T-helper 2 cell treated with Interferon-gamma antibody and Interleukin-4, amounts not matched to agents 100 ng/mL and 5 ng/mL, for 36 hours (primary cell): ENCODE measurements at regions not wholly inside any gene's neighbourhood (a gene's known extent, or its start where the extent isn't known, plus 50 kb on each side); places are given as distances from the start of the nearest gene placed in this dataset.

Source experiments
- intact Hi-C: fragments of 100-400 bp; cut with micrococcal nuclease; formaldehyde crosslinking; loops from one replicate; pipeline ENCODE4 v1.15.1; 2023

DNA sequence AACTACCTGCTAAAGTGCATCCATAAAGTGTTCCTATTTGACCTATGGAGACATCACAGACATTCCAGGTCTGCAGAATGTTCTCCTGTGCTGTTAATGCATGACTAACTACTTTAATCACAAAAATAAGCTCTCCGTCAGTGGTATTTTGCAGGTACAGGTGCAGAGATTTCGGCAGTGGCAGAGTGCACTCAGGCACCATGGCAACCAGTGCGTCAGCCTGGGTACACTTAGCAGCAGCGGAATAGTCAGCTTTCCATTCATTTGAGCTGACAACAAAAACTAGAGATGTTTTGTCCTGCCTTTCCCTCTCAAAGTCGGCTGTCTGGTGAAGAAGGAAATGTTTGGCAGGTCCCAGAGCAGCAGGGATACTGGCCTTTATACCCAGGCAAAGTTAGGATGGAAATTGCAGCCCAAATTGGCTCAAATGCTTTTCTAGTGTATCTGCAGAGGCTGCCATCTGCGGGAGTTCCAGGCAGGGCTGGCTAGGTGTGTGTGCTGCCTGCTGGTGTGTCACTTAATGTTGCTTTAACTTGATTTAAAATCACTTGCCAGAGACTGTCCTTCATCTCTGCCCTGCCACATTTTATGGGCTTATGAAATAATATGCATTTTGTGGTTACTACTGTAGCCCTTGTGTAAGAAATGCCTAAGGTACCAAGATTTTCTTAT lies 195.8 kb downstream of the RAP2A start:
- intact Hi-C loops, result no loop called here

DNA sequence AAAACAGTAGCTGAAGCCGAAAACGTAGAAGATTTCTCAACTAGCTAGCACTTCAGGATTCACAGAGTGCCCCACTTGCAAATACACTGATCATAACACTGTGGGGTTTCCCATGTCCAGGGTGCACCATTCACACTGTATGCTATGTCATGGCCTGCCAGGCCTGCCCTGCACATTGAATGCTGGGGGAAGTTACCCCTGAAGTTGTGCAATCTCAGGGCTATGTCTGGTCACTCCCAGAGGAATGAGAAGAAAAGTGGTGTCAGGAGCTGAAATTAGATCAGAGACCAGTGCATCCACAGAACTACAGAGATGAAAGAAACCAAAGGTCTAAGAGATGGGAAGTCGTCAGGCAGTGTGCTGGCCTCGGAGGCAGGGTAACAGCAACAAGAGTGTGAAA lies 196.8 kb downstream of the RAP2A start:
- intact Hi-C loops, result no loop called here

DNA sequence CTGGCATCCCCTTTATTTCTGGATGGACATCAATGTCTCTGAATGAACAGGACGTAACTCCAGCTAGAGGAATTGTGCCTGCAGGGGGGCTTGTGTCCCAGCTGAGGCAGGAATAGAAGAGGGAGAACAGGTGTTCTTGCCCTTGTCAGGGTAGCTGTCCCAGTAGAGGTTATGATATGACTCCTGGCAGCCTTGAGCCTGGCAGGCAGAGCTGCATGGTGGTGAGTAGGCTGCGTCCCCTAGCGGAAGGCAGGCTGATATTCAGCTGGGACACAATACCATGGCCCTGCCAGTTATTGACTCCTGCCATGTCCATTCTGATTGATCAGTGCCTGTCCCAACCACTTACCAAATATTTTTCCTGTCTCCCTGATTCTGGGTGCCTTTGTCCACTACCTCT lies 197.2 kb downstream of the RAP2A start:
- intact Hi-C loops, result no loop called here

DNA sequence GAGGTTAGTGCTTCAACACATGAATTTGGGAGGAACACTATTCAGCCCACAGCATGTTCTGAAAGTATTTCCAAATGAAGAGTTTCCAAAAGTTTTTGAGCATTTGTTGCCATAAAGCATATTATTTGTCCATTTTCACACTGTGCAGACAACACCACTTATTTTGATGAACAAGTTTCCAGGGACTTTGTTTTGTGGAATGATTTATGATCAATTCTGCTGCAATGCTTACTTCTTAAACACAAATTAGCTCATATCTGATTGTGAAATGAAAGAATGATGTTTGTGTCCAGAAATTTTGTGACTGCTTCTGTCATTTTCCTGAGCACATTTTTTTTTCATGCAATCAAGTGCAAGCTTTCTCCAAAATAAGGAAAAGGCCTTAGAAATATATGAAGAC lies 205.3 kb downstream of the RAP2A start:
- intact Hi-C loops, result no loop called here

DNA sequence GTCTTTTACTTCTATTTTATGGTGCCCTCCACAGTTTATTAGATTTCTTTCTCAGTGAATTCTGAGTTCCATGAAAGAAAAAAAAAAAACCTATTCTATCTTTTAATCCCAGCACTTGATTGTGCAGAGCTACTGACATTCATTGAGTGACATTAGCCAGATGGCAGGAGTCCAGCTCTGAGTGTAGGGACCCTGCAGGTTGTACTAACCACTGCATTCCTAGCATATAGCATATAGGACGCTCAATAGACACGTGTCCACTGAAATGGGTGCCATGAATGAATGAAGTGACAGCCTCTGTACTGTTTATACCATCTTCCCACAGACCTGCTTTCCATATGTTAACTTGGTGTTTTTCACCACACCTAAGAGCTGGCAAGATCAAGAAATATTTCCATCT lies 206.3 kb downstream of the RAP2A start:
- intact Hi-C loops, result no loop called here

DNA sequence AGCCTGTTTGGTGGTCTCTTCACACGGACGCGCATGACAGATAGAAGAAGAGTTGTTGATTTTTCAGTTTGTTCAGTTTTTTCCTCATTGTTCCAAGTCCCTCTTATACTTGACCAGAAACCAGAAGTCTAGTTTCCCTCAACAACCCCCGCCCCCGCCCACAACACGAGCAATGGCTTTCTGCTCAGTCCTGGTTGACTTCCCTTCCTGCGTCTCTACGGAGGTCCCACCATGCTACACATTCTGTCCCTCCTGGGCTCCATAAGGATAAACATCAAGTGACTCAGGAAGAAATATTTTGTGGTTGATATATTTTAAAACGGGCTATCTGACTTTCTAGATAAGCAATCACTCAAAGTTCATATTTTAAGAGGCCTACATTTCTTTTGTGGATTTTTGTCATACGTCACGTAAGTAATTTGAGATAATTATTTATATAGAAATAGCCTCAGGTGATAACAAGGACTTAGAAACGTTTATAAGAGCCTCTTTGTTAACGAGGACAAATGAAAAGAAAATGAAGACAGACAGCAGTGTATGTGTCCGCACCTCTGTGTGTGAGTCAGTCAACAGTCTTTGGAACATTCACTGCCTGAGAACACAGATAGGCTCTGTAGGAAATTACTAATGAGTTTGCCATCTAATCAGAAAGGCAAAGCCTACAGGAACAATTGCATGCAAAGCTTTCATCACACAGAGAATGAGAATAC lies 214.4 kb downstream of the RAP2A start:
- intact Hi-C loops, result no loop called here

DNA sequence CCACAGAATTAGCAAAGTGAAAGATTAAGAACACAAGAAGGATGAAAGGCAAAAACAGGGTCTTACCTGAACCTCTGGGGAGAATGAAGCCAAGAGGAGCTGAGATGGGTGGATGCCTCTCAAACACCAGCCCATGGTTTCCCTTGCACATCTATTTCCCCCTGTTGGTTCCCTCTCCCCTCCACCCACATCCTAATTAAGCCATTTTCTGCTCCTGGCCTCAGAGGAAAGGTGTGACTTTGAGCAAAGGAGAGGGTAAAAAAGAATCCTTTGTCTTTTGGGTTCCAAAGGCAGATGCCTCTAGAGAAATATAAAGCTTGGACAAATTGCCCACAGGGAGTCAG lies 214.9 kb downstream of the RAP2A start:
- intact Hi-C loops, result no loop called here

DNA sequence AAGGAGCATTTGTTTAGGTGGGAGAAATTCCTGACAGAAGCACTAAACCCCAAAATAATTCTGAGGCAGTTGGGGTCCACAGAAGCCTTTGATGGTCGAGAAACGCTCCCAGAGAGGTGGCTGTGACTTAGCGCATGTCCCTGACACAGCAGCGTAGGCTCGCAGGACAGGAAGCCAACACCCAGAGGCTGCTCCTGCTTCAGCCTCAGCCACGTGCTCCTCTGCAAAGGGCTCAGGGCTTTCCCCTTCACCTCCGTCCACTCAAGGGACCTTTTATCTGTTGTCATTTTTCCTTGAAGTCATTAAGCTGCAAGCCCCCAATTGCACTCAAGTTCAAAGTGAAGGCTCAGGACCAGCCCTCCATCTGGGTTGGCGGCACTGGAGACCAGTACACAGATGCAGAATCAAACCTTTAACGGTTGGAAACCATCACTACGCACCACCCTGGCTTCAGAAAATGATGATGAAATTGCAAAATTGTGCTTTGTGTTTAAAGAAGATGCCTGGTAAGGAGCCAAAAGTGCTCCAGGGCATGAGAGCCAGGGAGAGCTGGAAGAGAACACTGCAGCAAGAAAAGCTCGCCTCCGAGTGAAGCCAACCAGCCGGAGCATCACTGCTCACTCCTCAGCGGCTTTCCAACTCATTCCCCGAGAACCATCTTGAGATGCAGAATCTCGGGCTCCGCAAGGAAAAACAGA lies 219.6 kb downstream of the RAP2A start:
- intact Hi-C loops, result no loop called here

DNA sequence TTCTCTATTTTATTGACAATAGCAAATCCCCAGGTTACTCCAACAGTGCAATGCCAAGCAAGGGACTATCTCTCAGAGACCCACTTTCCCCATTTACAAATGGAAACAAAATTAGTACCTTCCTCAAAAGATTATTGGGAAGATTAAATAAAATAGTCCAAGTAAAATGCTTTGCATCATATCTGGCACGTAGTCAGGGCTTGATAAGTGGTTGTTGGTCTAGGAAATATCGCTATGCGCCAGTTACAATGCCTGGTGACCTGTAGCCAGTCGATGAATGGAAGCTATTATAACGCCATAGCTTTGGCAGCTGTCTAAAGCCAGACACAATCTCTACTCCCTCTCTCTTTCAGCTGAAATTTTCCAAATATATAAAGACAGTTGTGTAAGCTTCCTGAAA lies 220.3 kb downstream of the RAP2A start:
- intact Hi-C loops, result no loop called here

DNA sequence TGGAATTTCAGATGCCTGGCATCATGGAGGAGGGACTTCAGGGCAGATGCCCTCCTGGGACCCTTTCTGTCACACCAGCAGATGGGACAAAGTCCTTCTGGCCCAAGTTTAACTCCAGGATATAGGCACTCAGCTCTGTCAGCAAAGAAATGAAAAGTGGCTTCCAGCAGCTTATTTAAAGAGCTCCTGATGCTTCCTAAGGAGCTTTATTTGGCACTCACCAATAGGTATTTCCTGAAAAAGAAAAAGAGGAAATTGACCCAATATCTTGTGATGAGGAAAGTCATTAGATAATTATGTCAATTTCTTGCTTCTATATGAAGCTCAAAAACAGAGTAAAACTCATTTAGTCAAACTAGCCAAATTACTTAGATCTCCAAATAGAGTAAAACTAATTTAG lies 224.6 kb downstream of the RAP2A start:
- intact Hi-C loops, result no loop called here

DNA sequence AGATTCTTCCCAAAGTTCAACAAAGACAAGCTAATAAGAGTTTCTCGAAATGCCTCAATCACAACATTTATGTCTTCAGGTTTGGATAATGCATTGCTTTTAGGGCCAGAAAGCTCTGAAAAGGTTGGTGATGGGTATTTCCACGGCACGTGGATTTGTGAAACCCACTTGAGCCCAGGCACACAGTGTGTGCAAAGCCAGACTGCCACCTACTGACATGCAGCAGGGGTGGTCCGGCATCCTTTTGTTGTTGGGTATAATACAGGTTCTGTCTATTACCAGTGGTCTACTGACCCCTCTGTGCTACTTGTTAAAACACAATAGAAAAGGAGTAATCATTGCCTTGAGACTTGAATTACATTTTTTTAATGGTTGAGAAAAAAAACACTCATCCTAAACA lies 225.6 kb downstream of the RAP2A start:
- intact Hi-C loops, result no loop called here

DNA sequence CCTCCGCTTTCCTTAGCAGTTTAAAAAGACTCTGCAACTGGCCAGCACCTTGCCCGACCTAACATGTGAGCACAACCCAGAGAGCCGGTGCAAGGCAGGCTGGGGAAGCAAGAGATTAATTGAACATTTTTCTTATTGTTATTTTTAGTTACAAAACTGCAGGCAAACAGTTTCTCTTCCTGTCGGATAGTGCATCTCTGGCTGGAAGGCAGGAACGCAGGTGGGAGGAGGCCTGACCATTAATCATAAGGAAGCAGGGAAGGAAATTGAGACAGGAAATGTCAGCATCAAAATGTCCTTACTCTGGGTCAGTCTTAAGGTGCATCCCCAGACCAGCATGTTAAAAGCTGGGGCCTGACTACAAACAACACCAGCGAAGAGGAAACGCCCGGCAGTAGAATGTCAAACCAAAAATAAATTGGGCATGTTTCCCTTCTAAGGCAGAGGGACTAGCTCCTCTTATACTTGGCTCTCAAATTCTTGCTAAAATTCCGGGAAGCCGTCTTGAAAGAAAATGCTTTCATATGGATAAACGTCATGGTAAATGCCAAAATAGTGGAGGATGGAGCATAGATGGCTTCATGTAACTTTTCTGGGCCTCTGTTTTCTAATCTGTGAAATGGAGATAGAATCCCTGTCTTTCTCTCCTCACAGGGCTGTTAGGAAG lies 226.8 kb downstream of the RAP2A start:
- intact Hi-C loops, result no loop called here

DNA sequence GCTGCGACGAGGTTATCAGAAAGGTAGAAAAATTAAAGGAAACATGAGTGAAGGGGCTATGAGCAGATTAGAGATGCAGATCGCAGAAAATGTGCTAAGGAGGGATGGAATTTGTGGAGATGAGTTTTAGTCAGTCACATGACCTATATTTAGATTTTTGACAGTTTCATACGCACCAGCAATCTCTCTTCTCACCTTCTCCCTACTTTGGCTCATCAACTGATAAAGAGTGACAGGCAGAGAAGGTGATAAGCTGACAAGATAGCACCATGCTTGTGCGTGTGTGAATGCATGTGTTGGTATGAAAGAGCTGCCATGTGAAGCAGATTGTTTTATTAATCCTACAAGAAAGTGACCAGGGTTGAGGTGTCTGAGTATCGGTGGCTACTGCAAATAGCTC lies 252.6 kb downstream of the RAP2A start:
- intact Hi-C loops, result no loop called here

DNA sequence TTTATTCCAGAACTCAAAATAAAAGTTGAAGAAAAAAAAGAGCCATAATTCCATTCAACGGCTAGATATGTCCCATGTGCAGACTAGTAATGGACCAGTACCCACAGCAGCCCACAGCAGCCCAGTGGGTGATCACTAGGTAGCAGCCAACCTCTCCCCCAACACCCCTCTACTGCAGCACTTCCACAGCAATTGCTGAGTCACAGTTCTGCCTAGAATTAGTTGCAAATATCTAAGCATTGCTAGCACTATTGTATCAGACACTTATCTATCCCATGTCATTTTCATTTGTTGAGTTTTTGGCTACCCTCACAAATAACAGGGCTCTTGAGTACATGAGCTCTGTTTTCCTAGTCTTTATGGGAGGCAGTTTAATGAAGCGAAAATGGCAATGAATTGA lies 258.7 kb downstream of the RAP2A start:
- intact Hi-C loops, result no loop called here

DNA sequence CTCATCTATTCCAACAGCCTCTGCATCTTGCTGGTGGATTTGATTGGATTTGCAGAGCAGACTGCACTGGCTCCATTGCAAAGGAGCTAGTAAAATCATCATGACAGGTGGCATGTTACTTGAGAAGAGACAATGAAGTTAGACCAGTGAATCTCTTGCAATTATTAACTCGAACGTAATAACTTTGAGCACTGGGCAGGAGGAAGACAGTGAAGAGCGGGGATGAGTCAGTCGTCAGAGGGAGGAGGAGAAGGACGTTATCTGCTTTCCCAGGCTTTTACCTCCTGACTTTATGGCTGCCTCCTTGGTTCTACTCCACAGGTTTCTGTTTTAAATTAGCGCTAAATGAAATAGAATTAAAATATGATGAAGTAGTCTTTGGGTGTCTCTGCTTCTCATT lies 257.8 kb upstream of the IPO5 start:
- intact Hi-C loops, result no loop called here

DNA sequence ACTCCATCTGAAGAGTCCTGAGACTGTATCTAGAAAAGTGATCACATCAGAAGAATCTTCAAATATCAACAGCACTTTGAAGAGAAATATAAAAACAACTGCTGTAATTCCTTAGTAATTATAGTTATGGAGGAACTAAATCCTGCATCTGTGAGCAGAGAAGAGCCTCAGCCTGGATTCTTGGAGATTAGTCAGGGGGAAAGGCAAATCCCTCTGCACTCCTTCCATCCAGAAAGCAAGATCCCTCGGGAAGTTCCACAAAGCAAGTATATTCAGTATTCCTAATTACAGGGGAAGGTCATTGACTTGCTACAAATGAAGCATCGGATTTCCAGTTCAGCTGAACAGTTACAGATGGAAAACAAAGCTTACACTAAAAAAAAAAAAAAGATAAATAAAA lies 256.6 kb upstream of the IPO5 start:
- intact Hi-C loops, result no loop called here

DNA sequence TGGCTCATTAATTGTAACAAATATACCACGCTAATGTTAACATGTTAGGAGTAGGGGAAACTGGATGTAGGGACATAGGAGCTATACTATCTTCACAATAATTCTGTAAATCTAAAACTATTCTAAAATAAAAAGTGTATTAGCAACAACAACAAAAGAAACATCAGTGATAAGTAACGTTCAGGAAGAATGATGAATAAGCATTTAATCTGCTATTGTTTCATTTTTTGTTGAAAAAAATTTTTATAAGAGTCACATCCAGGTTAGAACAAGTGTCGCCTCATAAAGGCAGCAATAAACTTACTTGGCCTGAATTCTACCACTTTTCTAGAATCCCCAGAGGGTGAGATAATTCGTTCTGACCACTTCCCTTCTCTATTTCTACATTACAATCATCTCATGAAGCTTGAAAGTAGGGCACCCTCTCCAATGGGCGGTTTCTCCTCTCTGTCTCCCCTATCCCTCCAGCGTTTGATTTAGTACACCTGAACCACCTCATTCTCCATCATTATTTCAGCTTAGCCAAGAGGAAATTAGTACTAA lies 253.1 kb upstream of the IPO5 start:
- intact Hi-C loops, result no loop called here

DNA sequence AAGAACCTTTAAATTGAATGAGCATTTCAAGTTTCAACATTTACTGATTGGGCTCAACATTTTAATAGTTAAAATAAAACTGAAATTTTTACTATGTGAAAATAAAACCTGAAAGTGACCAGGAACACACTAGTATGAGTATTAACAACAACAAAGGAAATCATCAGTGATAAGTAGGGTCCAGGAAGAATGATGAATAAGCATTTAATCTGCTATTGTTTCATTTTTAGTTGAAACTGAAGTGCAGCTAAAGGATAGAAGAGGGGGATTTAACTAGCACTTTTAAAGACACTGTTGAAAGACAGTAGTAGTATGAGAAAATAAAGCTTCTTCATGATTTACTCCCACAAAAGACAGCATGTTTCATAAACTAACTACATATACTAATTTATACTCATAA lies 250.9 kb upstream of the IPO5 start:
- intact Hi-C loops, result no loop called here

DNA sequence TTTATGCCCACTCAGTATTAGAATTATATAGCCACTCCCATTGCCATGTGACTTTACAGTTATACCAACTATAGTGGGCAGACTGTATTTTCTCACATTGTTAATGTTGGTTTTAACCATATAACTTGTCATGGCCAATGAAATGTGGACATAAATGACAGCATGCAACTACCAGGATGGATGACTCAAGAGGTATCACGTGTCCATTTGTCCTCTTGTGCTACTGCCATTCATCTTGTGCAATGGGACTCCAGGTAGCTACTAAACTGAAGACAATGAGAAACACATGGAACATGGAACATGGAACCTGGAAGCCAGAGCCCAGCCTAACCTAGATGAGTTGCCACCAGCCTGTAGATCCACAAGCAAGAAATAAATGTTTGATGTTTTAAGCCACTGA lies 242.7 kb upstream of the IPO5 start:
- intact Hi-C loops, result no loop called here

DNA sequence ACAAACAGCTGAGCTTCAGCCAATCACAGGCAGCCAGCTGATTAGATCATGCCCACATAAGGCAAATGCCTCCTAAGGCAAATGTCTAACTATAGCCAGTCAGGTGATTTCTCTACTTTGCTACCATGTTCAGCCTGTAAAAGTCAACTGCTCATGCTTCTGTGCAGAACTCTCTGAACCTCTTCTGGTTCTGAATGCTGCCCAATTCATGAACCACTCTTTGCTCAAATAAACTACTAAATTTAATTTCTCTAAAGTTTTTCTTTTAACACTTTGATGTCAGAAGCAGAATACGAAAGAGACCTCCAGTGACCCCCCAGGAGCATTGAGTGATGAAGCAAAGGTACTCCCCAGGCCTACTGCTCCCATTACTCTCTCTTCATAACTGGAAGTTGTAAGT lies 240.7 kb upstream of the IPO5 start:
- intact Hi-C loops, result no loop called here

DNA sequence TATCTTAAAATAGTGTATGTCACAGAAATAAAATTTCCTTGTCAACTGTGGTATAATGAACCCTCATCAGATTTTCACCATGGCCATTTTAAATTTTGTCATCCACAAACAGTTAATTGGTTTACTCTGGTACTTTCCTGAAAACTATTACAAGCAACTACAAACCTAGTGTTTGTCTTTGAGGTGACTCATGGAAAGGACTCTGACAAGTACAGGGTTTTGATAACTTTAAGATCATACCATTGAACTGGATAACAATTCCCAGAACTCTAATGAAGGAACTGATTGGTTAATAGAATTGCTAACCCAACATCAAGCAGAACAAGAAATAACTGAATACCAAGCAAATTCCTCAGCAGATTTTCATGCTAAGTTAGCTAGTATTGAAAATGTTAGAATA lies 237.7 kb upstream of the IPO5 start:
- intact Hi-C loops, result no loop called here

DNA sequence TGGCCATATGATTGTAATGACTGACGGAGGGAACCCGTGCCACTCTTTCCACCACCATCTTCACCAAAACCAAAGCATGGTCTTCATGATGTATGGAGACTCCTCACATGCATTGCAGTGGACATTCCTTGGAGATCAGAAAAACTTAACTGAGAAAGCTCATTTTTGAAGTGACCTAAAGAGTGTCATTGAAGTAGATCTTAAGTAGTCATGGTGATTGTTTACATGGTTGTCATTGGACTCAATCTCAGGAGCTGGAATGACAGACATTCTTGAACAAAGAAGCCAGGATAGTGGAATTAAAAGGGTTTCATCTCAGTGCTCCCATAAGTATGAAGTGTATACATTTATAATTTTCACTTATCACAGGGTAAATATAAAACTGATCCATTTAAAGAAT lies 236.7 kb upstream of the IPO5 start:
- intact Hi-C loops, result no loop called here
